COLO668 (cell line): ENCODE measurements at regions not wholly inside any gene's neighbourhood (a gene's known extent, or its start where the extent isn't known, plus 50 kb on each side); places are given as distances from the start of the nearest gene placed in this dataset.
"Not testable (repeated sequence)": the region's sequence is repeated elsewhere in the genome, so short reads cannot be mapped to it uniquely, and the experiment has no call there.

Experiments used
- DNase-seq: peaks from one replicate; lab custom pipeline; 2025; ENCODE audit not compliant: unreplicated experiment; lab: John Stamatoyannopoulos, UW

DNA sequence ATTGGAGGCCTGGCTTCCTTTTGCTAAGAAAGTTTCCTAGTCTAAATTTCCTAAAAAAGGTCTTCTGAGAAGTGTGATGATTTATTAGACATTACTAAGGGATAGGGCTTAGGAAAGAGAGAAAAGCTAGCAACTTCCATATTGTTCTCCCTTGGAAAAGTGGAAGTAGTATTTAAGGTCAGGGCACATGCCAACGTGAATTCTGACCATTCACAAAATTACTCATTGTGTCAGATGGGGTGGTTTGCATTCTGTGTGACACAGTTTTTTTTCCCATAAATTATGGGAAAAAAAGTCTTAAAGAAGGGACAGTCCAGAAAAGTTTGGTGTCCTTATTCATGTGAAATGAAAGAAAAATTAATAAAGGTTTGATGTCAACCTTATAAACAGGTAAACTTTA is 110.0 kb upstream of the ARRDC3 start:
- DNase-seq, result no peak

DNA sequence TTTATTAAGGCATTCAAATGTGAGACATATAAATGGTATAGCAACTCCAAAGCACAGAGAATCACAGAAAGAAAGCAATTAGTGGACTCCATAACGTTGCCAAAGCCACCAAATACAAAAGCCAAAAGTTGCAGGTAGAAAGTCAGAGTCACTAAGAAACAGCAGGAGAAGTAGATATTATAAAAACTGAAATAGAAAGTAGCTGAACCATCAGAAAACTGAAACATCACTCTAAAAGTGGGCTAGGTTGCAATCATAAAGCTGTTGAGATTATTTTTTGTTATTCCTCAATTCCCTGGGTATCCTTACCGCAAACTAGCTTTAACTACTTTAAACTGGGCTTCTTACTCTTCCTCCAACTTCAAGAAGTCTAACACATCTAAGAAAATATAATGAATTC is 108.1 kb upstream of the ARRDC3 start:
- DNase-seq, result no peak

DNA sequence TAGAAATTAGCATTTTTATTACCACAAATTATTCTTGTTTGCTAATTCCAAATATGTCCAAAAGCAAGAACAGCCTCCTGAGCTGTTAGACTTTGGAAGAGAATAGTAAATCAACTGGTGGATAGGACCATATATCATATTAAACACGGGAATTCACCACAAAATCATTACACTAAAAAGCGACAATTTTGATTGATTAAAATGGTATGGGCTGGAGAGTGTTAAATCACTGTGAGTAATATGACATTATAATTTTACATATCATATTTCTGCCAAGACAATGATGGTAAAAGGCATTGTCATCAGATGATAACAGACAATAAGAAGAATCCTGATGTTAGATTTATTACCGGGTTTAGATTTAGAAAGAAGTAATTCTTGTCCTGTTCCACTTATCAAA is 107.2 kb upstream of the ARRDC3 start:
- no peak for DNase-seq

DNA sequence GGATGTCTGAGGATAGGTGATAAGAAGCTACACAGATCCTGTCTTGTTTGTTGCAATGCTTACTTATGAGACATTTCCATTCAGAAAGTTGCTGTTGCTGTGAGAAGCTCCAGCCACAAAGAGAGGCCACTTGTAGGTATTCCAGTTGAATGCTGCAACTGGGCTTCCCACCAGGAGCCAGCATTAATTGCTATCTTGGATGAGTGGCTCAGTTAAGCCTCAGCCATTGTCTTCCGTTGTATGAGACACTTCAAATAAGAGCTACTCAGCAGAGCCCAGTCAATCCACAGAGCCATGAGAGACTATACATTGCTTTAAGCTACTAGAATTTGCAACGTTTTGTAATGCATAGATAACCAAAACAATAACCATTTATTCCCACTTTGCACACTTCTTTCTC is 104.3 kb upstream of the ARRDC3 start:
- no peak for DNase-seq

DNA sequence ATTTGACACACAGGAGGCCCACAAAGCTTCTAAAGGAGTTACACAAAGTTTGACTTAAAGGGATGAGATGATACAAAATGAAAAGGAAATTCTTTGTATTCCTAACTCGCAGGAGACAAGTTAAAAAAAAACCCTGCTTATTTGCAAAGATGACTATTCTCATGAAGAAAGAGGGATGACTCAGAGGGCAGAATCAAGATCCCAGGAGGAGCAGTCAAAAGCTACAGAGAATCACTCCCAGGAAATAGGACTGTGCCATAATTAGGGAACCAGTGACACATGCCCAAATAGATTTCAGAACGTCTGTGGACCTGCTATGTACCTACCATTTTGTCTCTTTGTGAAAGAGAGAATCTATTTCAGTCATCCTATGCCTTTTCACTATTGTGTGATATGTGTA is 103.5 kb upstream of the ARRDC3 start:
- DNase-seq, result no peak

DNA sequence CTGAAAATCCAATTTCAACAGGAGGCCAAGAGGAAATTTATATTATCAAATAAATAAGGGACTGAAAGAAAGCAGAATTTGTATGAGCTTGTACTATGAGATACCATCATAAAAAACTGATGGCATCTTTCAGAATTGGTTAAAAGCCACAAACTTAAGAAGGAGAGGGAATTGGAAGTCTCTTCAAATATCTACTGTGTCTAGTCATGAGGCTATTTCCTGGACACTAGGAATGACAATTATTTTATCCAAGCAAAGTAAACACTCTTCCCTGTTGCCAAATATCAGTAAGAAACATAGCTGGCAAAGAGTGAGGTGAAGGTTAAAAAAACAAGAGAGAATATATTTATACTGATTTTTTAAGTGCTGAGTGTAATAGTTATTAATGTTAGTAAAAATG is 101.5 kb upstream of the ARRDC3 start:
- DNase-seq, result no peak

DNA sequence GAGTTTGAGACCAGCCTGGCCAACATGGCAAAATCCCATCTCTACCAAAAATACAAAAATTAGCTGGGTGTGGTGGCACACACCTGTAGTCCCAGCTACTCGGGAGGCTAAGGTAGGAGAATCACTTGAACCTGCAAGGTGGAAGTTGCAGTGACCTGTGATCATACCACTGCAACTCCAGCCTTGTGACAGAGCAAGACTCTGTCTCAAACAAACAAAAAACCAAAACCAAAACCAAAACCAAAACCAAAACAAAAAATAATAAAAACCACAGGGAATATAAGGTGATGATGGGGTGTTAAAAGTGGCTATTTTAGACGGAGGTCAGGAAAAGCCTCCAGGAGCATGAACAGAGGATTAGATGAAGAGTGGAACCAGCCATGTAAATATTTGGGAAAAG is 96.3 kb upstream of the ARRDC3 start:
- not testable (repeated sequence) for DNase-seq

DNA sequence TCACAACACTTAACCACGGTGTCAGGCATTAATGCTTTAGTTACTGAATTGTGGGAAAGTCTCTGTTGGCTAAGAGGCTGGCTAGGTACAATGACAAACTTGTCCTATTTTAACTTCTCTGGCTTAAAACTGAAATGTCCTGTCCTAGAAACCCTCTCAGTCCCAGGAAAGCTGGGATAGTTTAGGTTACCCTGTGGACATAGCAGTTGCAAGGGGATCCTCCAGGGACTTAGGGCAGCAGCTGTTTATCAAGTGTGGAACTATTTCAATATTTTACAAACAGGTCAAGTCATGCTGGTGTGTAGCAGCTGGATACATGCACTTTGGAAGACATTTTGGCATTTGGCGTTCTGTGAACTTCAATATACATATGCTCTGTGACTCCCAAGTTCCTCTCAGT is 95.0 kb upstream of the ARRDC3 start:
- DNase-seq, result no peak

DNA sequence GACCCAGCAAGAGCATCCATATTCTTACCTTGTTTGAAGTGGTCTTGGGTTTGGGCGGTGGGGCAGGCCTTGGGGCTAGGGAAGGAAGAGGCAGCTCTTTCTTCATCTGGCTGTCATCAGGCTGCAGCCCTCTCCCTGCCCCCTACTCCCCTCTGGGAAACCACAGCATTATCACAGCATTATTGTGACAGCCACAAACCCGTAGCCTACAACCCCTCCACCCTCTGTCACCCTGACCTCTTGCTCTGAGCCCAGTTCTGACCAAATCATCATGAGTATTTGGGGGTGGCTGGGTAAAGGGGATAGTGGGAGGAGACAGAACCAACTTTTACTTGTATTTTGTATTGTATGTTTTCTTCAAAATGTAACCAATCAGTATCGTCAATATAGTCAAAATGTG is 94.3 kb upstream of the ARRDC3 start:
- DNase-seq, result no peak

DNA sequence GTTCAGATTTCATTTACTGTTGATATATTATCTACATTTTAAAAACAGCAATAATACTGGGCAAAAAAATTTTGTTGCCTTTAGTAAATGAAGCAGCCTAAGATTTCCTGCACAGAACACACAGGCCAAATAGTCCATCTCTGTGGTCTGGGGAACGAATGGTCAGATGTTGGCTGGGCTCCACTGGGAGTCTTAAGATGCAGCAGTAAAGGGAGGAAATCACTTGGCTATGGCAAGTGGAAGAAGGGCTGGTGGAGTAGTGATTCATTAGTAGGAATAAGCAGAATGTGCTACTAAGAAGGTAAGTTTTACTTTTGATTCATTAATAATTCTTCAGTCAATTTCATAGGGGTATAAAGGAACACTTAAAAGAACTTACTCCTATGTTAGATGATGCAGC is 91.1 kb upstream of the ARRDC3 start:
- no peak for DNase-seq

DNA sequence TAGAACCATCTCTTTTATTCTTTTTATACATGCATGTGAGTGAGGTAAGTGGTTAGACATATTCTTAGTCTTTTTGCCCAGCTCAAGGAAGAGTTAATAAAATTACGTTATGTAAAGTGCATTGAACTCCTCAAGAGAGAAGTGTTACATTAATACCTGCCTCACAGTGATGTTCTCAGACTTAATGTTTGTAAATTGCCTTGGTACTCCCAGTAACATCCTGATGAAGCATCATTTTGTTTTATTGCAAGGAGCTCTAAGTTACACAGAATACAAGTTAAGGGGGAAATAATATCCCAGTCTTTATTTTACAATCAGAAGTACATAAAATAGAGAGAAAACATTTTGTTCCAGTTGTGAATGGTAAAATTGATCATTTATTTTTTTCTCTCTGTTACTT is 89.5 kb upstream of the ARRDC3 start:
- no peak for DNase-seq

DNA sequence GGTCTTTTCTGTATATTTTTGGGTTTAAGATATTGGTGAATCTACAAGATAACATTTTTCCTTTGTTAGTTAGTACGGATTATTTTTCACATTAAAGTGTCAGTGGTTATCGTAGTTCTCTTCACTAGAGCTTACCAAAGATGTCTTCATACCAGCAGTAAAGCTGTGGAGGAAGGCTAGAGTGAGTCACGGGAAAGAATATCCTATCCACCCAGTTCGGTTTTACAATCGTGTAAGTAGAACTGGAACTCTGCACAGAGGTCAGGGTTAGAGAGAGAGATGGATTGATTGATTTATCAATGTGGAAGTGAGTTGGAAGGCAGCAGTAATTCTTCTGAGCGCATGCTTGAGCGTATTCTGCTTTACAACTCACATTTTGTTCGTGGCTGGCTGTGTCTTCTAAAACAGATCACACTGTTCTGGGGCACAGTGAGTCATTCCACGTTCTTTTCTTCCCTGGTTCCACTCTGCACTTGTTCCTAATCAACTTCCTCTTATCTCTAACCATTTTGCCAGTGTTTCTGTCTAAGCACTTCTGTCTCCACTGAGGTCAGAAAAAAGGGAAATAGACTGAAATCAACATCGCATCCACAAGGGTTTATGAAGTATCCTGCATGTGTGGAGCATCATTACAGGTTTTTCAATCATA is 86.5 kb upstream of the ARRDC3 start:
- no peak for DNase-seq

DNA sequence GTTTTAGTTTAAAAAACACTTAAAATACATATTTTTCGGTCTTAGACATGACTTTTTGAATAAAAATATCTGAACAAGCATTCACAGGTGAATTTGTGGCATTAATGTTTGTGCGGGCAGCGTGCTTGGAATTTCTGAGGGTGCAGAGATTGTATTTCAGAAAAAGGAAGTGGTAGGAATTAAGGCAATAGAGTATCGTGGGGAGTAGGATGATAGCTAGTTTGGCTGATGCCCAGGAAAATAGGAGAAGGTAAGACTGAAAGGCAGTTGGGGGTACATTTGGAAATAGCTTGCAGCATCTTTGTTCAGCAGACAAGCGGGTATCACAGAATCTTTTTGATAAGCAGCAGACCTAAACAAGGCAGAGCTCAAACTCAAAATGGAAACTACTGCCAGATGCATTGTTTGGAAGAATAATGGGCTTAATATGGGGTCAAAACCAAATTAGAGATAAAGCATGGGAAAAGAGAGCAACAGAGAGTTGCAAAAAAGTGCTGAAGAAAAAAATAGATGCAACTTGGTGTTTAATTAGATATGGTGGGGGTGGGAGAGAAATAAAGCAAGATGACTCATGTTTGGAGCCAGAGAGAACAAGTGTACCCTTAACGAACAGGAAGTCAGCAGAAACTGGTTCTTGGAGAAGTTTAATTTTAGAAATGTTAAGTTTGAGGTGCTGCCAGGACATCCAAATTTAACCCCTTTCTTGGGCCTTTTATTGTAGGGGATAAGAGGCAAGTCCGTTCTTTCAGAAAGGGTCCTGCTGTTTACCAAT is 85.7 kb upstream of the ARRDC3 start:
- DNase-seq, result no peak

DNA sequence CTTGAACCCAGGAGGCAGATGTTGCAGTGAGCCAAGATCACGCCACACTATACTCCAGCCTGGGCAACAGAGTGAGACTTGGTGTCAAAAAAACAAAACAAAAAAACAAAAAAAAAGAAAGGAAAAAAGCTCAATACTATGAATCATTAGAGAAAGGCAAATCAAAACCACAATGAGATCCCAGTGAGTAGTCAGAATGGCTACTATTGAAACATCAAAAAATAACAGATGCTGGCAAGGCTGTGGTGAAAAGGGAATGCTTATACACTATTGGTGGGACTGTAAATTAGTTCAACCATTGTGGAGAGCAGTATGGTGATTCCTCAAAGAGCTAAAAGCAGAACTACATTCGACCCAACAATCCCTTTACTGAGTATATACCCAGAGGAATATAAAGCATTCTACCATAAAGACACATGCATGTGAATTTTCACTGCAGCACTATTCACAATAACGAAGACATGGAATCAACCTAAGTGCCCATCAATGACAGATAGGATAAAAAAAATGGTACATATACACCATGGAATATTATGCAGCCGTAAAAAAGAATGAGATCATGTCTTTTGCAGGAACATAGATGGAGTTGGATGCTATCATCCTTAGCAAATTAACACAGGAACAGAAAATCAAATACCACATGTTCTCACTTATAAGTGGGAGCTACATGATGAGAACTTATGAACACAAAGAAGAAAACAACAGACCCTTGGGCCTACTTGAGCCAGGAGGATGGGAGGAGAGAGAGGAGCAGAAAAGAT is 81.9 kb upstream of the ARRDC3 start:
- no peak for DNase-seq

DNA sequence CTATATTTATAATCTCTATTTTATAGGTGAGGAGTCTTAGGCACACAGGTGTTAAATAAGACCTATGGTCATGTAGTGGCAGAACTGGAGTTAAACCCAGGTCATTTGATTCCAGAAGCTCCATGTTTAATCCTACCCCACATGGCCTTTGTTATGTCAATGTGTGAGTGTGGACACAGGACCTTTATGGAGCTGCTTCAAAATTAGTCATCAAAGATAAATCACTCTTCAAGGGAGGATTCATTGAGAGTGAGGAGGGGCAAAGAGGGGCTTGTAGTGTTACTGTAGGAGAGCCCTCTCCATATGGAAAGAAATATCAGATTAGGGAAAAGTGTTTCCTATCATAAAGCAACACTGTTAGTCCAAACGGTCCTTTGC is 74.6 kb upstream of the ARRDC3 start:
- DNase-seq, result no peak

DNA sequence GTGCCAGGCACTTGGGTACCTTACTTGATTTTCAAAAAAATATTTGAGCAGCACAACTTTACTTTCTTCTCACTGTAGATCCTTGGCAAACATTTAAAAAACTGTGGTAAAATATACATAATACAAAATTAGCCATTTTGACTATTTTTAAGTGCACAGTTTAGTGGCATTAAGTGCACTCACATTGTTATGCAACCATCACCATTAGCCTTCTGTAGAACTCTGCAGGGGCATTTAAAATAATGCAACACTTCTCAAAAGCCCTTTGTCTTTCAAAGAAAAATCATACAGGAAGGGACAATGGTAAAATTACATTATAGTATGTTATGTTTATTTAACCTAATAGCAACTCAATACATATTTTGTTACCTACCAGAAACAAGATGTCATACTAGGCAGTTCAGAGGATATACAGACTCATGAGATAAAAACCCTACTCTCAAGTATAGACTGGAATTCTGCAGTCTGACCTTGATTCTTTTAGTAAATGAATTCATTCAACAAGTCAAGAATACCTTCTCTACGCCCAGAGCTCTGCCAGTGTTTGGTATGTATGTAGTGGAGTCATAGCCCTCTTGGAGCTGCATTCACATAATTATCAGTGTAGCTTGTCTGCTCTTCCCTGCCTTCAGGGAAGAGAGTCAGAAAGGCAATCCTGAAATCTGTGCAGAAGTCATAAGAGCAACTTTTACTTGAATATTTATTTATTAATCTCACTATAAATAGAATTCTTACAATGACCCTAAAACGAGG is 74.0 kb upstream of the ARRDC3 start:
- DNase-seq, result no peak

DNA sequence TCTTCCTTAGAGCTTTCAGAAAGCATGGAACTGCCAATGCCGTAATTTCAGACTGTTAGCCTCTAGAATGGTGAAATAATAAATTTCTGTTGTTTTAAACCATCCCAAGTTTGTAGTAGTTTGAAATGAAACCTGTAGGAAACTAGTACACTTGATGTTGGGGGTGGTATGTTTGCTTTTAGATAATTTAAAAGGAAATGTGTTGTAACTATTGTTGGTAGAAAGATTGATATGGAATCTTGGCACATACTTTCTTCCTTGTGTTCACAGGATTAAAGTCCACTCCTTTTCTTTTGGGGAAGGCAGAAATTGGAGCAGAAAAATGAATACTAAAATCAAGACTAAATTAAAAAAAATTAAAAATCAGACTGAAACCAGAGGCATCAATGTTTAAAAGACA is 66.0 kb upstream of the ARRDC3 start:
- DNase-seq, result no peak

DNA sequence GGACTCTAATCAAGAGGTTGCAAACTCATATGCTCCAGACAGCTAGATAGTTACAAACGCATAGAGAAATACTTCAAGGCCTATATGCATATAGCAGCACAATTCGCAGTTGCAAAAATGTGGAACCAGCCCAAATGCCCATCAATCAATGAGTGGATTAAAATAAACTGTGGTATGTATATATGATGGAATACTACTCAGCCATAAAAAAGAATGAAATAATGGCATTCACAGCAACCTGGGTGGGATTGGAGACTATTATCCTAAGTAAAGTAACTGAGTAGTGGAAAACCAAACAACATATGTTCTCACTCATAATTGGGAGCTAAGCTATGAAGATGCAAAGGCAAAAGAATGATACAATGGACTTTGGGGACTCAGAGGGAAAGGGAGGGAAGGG is 65.0 kb upstream of the ARRDC3 start:
- not testable (repeated sequence) for DNase-seq

DNA sequence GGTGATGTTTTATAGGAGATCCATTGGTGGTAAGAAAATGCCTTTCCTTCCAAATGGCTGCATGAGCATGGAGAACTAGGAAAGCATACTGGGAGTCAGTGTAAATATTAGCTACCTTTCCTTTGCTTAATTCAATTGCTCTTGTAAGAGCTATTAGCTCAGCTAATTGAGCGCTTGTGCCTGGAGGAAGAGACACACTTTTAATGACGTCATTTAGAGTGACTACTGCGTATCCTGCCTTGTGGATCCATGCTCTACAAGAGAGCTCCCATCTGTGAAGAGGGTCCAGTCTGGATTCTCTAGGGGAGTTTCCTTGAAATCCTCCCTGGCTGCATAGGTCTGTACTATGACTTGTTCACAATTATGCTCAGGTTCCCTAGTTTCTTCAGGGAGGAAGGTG is 63.8 kb upstream of the ARRDC3 start:
- DNase-seq, result not testable (repeated sequence)

DNA sequence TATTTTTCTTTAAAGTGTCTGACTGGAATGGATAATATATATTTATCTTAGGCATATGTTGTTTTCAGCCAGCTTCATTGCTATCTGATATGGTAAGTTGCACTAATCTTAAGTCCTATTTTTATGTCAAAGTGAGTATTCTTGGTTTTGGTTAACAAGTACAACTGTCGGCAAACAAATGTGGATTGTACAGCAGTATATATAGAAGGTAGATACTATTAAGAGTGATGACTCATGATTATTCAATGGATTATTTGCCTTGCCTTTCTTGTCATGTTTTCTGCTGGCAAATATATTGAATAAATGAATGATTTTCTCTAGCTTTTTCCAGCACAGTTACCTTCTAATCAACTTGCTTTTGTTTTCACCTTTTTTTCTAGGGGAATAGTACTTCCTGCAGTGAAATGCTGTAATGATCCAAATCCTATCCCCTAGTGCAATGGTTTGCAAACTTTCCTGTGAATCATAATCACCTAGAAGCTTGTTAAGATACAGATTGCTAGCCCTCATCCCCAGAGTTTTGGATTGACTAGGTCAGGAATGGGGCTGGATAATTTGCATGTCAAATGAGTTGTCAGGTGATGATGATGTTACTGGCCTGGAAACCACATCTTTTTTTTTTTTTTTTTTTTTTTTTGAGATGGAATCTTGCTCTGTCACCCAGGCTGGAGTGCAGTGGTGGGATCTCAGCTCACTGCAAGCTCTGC is 60.8 kb upstream of the ARRDC3 start:
- no peak for DNase-seq

DNA sequence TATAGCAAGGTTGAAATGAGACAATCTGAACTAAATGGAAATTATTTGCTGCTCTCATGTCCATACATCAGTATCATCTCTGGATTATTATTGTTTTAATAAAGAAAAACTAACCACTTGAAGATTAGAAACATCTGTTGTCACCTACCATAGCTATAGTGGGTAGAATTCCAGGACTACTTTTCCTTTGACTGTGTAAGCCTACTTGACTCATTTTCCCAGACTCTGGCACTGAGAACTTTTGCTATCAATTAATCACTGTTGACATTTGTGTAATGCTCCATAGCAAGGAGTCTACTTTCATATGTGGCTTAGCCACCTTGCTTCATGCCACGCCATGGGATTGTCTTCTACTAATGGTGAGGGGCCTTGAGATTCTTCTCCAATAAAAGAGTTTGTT is 59.9 kb upstream of the ARRDC3 start:
- DNase-seq, result no peak
